Neural progenitor cell (in vitro differentiated cells): ENCODE measurements at regions not wholly inside any gene's neighbourhood (a gene's known extent, or its start where the extent isn't known, plus 50 kb on each side); places are given as distances from the start of the nearest gene placed in this dataset.

Experiments used
- EZH2phosphoT487 ChIP-seq: fragments of 200-600 bp; sonication (generic); IDR thresholded peaks from 2 replicates; pipeline ENCODE4 v1.6.1; 2017; ENCODE audit warnings: antibody characterized with exemption
- TF ChIP-seq, protein P1 (sequence below): fragments of 200-600 bp; sonication (generic); IDR thresholded peaks from 2 replicates; pipeline ENCODE4 v1.5.1; 2017; ENCODE audit warnings: antibody characterized with exemption, mild to moderate bottlenecking

DNA sequence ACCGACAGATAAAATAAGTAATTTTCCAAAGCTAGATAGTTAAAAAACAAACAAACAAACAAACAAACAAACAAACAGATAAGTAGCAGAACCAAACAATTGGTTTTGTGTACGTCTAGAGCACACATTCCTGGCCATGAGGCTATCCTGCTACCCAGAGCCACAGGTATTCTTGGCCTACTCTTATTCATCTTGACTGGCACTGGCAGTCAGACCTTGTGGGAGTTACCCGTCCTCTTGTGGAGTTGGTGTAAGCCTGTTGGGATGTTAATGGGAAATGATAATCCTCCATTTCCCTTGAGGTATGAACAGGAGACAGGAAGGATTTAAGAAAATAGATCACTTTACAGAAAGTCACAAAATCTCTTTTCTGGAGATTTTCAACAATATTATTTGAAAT is 142.4 kb upstream of the MEOX2 start:
- TF ChIP-seq, protein P1, sequence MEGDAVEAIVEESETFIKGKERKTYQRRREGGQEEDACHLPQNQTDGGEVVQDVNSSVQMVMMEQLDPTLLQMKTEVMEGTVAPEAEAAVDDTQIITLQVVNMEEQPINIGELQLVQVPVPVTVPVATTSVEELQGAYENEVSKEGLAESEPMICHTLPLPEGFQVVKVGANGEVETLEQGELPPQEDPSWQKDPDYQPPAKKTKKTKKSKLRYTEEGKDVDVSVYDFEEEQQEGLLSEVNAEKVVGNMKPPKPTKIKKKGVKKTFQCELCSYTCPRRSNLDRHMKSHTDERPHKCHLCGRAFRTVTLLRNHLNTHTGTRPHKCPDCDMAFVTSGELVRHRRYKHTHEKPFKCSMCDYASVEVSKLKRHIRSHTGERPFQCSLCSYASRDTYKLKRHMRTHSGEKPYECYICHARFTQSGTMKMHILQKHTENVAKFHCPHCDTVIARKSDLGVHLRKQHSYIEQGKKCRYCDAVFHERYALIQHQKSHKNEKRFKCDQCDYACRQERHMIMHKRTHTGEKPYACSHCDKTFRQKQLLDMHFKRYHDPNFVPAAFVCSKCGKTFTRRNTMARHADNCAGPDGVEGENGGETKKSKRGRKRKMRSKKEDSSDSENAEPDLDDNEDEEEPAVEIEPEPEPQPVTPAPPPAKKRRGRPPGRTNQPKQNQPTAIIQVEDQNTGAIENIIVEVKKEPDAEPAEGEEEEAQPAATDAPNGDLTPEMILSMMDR = no peak
- no peak for TF ChIP-seq EZH2phosphoT487
